GM21717 (cell line): ENCODE measurements at regions not wholly inside any gene's neighbourhood (a gene's known extent, or its start where the extent isn't known, plus 50 kb on each side); places are given as distances from the start of the nearest gene placed in this dataset.
"Not testable (repeated sequence)": the region's sequence is repeated elsewhere in the genome, so short reads cannot be mapped to it uniquely, and the experiment has no call there.

ENCODE experiments used
- ATAC-seq: cut with Tn5 transposase; IDR thresholded peaks from one replicate; pipeline ENCODE4 v1.9.1; 2021; ENCODE audit warnings: mild to moderate bottlenecking, moderate library complexity; ENCODE audit not compliant: unreplicated experiment

DNA sequence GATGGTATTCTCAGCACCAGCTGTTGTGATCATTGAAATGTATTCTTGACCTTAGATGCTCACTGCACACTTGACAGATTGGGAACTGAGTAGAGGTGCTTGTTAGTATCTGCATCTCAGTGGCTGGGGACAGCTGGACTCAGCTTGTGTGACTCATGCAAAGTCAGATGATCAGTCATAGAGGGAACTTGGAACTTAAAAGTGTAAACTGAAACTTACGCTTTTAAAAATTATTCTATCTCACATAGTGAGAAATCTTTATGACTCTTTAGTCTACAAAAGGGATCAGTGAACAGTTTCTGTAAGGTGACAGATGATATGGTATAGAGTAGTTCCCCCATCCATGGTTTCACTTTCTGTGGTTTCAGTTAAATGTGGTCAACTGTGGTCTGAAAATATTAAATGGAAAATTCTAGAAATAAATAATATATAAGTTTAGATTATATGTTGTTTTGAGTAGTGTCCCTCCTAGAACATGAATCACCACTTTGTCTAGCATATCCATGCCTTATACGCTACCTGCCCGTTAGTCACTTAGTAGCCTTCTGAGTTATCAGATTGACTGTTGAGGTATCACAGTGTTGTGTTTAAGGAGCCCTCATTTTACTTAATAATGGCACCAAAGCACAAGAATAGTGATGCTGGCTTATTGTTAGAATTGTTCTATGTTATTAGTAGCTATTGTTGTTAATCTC, 135.6 kb upstream of the ZNF658 start:
- peak; percentile 99 for ATAC-seq

DNA sequence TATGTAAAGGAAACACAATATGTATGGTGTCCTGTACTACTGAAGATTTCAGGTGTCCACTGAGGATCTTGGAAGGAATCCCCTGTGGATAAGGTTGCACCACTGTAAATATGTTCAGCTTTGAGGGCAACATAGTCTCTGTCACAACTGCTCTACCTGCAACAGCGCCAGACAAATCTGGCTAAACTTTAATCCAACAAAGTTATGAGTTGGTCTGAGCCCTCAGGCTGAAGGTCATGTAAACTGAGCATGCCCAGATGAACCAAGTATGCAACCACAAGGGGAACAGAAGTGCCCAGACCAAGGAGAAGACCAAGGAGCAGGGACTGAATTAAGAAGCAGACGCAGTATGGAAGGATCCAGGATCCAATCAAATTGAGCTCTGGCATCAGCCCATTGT, 135.0 kb upstream of the ZNF658 start:
- ATAC-seq, result not testable (repeated sequence)

DNA sequence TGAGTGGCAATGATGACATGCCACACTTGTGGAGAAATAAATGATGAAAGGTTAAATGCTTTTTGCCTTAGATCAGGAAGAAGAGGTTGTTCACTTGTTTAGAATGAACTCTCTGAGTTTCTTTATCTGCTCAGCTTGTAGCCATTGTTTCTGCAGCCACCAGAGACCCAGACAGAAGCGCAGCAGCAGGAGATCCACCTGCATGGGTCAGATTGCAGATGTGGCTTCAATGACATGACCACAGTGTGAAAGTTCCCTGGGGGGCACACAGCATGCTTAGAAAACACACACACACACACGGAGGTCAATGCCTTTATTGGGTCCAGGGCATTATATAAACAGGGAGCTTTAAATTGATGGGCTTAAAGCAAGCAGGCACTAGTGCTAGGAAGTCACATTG, 129.0 kb upstream of the ZNF658 start:
- not testable (repeated sequence) for ATAC-seq

DNA sequence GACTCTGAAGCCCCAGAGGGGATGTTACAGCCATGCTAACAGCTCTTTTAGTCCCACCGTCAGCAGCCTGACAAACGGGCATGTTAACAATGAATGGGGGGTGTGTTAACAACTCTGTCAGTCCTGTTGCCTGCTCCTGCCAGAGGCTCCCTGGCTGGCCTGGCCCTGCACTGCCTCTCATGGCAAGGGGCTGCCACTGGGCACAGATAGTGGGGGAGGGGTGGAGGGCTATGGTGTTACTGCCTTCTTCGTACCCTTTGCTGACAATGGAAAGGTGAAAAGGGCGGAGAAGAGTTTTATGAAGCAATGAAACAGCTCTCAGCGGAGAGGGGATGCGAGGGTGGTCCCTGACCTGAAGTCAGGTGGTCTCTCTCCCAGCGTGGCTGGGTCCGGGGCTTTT, 125.9 kb upstream of the ZNF658 start:
- ATAC-seq, result not testable (repeated sequence)

DNA sequence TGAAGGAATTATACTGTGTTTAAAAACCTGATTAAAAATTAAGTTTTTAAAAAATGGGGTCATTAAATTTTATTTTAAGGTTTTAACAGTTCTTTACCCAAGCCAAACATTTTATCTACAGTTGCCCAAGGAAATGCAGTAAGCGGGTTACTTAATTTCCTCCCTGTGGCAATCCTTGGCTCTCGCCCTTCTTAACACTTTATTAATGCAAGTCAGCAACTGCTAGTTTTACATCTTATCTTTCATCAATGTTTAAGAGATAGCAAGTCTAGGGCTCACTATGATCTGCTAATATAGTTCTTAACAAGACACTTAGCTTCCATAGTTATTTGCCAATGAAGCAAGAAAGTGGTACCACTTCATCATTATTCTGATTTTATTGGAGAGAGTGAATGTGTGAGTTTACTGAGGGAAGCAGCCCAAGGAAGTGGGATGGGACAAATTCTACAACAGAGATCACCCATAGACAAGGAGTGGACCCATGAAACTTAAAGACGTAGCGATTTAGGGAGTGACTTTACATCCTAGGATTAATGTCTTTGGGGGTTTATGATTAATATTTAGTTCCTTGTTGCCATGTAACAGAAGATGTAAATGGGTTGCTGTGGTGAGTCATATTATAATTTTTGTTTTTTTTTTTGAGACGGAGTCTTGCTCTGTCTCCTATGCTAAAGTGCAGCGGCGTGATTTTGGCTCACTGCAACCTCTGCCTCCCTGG, 120.4 kb upstream of the ZNF658 start:
- not testable (repeated sequence) for ATAC-seq

DNA sequence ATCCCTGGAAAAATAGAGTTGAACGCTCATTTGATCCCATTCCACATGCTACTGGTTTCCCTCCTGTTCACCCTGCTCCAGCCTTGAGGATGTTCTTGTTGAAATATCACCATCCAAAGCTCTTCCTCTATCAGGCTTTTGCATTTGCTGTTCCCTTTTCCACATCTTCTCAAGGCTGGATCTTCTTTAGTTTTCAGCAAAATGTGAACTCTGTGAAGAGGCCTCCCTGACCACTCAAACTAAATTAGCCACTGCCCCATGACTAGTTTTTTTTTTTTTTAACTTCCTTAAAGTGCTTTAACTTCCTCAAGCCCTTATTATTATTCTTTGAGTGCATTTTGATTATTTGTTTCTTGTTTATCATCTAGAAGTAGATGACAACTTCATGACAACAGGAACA, 119.3 kb upstream of the ZNF658 start:
- not testable (repeated sequence) for ATAC-seq

DNA sequence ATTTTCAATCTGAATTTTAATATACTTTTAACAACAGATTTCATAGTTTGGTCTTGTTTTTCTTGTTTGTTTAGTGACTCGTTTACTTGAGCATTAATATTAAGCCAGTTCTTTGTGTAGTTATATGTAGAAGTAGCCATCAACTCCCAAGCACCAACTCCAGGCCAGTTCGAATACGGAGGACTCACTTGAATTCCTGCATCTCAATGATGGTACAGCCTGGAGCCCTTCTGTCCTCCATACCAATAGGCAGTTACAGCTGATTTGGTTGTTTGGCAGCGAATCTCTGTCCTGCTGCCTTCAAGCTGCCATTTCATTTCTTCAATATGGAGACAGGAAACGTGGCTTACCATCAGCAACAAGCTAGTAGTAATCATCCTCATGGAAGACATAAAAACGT, 118.5 kb upstream of the ZNF658 start:
- ATAC-seq, result not testable (repeated sequence)

DNA sequence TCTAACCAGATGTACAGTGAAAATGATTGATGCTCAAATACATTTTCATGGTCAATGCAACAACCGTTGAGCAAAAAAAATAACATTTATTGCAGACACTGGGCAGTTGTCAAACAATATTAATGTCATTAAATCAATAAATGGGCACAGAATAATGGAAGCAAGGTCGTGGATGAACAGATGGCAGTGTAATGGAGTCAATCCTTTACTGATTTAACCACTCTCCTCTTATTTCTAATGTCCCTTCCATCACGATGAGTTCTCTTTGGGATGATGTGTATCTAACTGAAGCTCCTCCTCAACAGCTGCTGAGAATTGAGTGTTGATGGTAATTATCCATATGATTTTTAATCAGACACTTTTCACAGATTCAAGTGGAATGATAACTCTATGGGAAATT, 114.9 kb upstream of the ZNF658 start:
- not testable (repeated sequence) for ATAC-seq

DNA sequence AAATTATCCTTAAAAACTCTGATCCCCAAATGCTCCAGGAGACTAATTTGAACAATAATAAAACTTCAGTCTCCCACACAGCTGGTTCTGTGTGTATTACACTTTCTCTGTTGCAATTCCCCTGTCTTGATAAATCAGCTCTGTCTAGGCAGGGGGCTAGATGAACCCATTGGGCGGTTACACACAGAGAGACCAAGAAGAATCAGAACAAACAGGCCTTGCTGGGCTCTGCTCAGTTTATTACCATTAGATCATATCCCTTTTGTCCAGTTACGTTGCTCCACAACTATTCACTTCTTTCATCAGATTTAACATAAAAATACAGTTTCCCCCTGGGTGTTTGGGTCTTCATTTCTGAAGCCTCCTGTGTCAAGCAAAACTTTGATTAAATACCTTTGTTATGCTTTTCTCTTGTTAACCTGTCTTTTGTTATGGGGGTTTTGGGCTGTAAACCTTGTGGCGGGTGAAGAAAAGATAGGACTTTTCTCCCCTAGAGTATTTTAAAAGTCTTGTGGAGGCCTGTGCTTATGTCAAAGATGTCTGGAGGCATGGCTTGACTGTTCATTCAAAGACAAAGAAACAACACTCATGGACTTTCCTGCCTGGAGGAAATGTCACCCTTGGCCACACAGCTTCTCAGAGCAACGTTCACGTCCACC, 109.3 kb upstream of the ZNF658 start:
- not testable (repeated sequence) for ATAC-seq

DNA sequence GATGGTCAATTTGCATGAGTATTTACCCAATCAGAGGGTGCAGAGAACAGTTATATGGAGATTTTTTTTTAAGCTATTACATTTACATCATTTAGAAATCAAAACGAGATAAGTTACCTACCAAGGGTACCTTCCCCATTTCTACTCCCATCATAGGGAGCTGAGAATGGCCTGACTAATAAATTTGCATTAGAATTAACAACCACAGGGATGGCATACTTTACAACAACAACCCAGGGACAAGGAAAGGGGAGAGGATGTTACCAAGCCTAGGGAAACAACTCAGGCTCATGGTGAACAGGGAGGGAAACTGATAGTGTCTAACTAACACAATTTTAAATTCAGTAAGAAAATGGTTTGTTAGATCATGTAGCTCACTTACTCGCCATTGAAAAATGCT, 105.8 kb upstream of the ZNF658 start:
- not testable (repeated sequence) for ATAC-seq

DNA sequence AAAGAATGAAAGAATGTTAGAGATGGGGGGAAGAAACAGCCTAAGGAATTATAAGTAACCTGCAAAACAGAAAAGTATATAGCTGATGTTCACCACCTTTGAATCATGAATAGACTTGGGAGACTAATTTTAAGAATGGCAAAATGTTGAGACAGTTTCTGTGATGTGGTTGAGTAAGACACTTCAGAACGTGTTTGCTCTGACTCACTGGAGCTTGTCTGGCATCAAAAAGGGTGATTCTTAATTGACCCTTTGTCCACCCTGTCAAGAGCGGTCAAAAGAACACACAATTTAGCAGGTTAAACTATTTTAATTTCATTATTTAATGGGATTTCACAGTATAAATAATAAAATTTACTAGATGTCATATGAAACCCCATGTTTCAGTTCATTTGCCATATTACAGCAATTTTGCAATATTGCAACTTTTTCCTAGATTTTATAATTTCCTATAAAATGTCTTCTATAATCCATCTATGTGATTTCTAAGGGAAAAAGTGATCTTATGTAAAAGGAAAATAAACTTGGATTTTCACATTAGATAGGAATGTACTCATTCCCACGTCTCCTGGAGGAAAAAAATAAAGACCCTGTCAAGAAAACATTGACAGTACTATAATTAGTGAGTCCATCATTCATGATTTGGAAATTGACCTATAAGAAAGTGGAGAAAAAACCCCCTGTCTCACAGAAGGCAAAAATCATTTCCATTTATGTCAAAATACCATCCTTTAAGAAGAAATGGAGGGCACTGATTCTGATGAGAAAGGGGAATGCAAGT, 104.6 kb upstream of the ZNF658 start:
- ATAC-seq, result not testable (repeated sequence)

DNA sequence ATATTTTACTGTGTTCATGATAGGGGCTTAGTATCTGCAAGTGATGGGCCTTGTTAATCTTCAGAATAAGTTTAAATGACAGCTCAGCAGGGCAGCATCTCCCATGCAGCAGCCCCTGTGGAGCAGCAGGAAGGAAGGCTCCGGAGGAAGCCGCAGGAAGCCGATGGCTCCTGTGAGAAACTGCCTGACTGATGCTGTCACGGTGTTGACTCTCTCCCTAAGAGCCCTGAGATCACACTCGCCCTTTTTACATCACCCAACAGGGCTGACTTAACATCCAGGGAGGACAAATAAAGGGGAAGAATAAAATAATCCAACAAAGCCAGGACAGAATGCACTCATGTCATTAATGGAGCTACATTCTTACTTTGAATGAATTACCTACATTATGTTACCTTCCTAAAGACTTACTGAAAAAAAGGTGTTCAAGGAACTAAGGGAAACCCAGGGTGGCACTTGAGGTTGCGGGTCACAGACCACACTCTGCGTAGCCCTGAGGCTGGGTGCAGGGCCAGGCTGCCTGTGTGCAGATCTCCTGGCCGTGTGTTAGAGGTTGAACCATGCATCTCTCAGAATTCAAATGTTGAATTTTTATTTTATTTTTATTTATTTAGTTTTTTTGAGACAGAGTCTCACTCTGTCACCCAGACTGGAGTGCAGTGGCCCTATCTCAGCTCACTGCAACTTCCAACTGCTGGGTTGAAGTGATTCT, 102.5 kb upstream of the ZNF658 start:
- ATAC-seq, result not testable (repeated sequence)

DNA sequence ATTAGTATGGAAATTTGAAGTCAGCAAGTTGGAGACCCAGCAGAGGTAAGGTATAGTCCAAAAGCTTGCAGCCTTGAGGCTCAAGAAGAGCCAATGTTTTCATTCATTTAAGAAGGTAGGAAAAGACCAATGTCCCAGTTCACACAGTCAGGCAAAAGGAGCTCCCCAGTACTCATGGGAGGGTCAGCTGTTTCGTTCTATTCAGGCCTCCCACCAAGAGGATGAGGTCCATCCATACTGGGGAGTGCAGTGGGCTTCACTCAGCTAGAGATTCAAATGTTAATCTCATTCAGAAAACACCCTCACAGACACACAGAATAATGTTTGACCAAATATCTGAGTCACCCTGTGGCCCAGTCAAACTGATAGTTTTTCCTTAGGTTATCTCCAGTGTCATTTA, 96.9 kb upstream of the ZNF658 start:
- ATAC-seq, result not testable (repeated sequence)

DNA sequence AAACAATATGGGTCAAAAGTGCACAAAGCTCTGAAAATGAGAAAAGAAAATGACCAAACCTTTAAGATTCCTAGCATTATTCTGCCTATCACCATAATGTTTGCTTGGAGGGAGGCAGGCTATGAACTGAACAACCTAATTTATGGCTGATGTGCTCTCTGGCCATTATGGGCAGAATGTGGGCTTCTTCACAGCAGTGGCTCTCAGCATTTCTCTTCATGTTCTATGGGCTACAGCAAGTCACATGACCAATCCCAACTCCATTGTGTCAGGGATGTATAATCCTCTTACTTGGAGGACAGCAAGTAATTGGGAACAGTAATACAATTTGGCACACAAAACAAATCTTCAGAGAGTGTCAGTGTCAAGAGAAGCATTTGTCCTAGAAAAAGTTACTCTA, 90.3 kb upstream of the ZNF658 start:
- not testable (repeated sequence) for ATAC-seq

DNA sequence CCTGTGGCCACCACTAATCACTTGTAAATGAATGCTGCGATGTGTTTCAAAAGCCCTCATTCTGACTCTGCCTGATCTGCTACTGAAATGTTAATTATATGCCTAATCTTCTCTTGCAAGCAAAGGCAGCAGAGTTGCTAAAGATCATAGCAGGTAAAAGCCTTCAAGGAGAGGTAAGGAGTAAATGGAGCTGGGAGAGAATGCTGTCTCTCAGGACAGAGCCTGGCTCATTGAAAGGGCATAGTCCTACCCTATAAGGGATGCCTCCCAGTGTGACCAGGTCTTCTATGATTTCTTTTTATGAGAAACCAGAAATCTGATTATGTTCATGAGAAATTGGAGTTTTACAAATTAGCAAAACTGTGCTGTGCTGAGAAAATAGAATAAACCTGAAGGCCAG, 88.2 kb upstream of the ZNF658 start:
- ATAC-seq, result not testable (repeated sequence)

DNA sequence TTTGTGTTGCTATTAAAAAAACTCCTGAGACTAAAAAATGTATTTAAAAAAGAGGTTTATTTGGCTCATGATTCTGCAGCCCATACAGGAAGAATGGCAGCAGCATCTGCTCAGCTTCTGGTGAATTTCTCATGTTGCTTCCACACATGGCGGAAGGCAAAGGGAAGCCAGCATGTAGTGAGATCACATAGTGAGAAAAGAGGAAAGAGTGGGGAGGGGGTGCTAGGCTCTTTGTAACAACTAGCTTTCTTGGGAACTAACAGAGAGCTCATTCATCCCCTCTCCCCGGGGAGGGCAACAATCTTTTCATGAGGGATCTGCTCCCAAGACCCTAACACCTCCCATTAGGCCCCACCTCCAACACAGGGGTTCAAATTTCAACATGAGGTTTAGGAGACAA, 87.6 kb upstream of the ZNF658 start:
- not testable (repeated sequence) for ATAC-seq

DNA sequence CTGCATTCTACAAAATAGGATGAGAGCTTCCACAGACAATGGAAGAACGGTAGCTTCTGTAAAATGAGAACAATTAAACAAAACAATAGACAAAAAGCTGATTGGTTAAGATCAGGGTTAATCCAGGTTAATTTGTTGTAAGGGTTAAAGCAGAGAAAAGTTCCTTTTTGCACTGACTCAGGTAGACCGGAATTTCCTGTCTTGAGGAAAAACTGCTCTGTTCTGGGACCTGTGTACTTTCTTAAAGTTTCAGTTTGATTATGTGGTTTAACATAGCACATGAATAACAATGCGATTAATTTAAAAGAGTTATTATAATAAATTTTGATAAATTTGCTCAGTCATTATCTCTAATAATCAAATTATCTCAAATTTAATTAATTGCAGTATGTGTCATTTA, 86.5 kb upstream of the ZNF658 start:
- not testable (repeated sequence) for ATAC-seq

DNA sequence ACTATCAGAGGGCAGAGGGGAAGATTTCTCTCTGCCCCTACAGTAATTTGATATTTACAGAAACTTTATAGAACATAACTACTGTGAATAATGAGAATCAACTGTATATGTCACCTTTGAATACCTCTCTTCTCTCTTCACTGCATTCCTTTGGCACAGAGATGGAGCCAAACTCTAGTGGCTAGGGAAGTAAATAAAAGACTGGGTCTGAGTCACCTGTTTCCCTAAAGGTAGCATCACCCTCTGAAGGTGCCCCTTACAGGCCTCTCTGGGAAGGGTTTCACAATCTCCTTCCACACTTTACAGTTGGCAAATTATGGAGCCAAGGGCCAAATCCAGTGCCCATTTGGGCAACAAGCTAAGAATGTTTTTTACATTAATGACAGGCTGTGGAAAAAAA, 81.0 kb upstream of the ZNF658 start:
- ATAC-seq, result not testable (repeated sequence)

DNA sequence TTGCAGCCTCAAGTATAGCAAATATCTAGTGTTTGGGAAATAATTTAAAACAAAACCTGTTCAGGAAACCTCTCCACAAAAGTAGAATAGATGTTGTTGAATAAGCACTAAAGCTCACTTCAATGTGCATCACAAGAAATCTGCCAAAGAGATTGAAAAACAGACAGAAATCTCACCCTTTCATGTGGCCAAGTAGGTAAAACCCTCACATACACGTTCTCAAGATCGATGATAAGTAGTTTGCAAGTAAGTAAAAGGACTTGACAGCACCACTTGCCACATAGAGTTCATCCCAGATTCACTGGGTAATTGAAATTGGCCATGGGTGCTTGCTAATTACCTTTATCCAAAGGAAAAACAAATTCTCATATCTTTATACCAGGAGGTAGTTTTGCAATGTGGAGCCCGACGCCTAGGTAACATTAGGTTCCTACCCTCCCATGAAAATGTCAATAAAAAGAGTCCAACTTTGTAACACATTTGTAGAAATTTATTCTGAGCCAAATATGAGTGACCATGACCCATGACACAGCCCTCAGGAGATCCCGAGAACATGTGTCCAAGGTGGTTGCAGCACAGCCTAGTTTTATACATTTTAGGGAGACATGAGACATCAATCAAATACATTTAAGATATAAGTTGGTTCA, 80.4 kb upstream of the ZNF658 start:
- ATAC-seq, result not testable (repeated sequence)

DNA sequence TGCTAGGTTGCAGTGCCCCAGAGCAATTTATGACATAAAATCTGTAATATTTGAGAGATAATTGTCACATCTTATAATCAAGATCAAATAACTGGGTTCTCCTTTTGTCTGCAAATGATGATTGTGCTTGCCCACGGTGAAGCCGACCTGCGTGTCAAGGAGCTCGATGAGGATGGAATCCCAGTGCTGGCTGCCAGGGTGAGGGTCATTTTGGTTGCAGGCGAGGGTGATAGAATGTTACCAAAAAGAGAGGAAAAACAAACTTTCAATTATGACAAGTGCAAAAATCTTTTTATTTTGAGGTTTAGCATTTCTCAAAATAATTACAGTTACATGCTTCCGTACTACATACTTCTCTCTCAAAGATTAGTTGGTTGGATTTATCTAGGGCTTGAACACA, 76.4 kb upstream of the ZNF658 start:
- ATAC-seq, result not testable (repeated sequence)
